Suppressor macrophage treated with lipopolysaccharide for 1 hour (primary cell): ENCODE measurements at regions not wholly inside any gene's neighbourhood (a gene's known extent, or its start where the extent isn't known, plus 50 kb on each side); places are given as distances from the start of the nearest gene placed in this dataset.

Experiments used
- DNase-seq, 3 donors: peaks; one replicate each; pipeline ENCODE4 v3.0.0-alpha.2; 2020 to 2022

DNA sequence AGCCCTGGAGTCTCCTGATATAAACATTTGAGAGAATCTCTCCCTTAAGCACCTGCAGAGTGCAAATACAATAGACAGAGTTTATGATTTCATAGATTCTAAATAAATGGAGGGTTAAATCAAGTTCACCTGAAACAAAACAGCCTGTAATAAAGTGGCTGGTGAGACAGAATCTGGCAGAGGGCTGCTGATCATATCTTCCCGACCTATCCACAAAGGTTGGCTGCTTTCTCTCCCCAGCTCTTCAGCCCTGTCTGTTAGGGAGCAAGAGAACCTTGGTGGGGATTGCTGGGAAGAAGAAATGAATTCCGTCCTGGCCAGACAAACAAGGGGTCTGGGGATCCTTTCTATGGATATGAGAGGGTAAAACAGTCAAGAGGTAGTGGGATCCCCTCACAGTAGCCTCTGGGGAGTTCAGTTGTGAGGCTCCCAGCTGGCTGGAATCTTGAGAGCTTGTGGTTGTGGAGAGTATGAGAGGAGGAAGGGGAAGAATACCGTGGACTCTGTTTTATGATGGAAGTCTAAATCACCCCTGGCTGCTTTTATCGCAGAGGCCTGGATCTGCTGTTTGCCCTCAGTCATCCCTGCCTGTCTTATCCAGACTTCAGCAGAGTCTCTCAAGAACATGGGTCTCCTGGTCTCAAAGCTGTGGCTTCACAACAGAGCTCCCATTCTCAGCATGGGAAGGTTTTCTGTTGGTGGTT lies 451.3 kb downstream of the NTRK3 start:
- no peak for DNase-seq

DNA sequence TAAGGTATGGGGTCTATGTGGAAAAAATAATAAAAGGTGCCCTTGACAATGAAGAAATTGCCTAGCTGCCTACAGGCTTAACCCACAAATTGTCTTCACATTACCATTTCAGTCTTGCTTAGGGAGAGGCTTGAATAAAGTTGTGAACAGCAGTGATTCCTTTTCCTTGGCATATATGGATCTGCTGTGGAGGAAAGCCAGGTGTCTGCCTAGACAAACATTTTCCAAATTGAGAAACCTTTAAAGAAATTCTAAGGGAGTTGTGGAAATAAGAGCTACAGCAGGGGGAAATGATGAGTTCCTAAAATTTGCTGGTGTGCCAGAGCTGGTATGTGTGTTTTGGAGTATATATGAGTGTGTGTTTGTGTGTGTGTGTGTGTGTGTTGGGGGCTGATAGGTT lies 452.1 kb downstream of the NTRK3 start:
- no peak for DNase-seq

DNA sequence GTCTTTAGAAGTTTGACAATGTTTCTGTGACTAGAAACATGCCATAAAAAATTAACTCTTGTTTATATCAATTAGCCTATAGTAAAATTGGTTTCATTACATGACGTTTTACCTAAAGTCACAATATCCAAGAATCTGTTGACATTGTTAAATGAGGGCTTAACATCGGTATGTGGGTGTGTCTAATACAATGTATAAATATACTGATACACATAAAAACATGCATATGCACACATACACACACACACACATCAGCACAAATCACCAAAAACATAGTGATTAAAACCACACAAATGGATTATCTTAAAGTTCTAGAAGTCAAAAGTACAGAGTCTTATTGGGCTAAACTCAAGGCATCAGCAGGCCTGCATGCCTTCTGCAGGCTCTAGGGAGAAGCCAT lies 456.7 kb downstream of the NTRK3 start:
- DNase-seq = no peak

DNA sequence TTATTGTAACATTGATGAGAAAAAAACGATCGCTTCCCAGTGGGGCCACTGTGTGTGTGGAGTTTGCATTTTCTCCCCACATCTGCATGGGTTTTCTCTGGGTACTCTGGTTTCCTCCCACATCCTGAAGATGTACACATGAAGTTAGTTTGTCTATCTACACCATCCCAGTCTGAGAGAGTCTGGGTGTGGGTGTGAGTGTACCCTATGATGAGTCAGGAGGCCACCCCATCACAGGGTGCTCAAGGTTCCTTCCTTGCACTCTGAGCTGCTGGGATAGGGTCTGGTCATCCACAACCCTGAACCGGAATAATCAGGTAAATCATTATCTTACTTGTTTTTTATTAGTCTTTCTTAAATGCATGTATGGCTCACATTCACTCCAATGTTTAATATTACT lies 457.1 kb downstream of the NTRK3 start:
- no peak for DNase-seq

DNA sequence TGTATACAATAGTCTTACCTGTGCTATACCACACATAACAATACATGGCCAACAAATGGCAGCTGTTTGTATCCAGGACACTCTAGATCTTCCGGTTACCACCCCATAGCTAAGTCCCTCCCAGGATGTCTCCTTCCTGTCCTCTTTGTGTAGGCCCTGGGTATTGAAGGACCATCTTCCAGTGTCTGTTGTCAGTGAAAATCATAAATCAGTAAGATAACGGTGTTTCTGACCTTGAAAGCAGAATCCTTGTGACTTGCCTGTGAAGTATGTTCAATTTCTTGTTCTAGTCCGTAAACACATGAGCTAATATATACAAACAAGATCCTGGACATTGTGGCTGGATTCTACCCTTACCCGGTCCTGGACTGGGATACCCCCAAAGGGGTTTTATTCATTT lies 462.8 kb downstream of the NTRK3 start:
- no peak for DNase-seq

DNA sequence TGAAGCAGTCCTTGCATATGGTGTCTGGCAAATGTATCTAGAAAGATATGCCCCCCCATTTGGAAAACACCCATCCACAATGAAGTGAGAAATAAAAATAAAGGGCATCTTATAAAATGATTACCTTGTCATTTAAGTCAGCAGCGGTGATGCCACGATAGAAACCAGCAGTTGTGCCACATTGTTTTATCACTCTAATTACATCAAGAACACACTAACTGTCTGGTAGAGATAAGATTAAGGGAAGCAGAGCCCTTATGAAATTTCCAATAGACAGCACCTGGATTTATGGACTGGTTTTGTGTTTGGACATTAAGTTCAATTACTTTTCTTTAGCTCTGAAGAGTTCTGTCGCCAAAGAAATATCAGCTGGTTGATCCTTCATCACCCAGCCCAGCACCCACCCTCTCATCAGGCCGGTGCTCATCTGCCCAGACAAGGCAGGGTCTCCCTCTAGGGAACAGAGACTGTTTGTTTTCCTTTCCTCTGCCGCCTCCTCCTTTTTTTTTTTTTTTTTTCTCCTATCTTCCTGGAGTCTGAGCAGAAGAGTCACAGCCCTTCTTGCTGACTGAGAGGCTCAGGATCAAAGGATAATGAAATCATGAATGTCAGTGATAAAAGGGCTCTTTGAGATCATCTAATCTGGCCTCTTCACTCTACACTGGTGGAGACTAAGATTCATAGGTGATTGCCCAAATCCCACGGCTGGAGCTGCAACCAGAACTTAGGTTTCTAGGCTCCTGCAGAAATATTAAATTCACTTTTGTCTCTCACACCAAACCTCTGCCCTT lies 464.1 kb downstream of the NTRK3 start:
- no peak for DNase-seq

DNA sequence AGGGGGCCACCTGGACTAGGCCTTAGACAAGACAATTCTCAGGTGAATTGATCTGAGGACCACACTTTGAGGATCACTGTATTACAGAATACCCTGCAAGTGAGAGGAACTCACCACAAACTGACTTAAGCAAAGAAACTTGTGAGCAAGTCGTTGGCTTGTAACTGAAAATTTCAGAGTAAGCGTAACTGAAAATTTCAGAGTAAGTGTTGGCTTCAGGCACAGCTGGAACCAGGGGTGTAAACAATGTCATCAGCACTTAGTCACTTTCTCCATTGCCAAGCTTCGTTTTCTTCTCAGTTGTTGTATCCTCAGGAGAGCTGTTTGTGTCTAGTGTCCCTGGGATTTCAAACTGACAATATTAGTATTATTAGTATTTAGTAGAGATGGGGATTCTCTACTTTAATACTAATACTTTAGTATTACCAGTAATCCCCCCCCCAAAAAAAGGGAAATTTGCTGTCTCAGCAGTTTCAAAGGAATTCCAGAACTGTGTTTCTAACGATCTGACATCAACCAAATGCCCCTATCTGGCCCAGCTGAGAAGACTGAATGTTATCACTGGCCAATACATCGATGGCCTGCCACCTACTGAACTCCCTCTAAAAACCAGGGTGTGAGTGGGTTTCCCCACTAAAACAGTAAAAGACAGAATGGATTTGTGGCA lies 474.4 kb downstream of the NTRK3 start:
- no peak for DNase-seq

DNA sequence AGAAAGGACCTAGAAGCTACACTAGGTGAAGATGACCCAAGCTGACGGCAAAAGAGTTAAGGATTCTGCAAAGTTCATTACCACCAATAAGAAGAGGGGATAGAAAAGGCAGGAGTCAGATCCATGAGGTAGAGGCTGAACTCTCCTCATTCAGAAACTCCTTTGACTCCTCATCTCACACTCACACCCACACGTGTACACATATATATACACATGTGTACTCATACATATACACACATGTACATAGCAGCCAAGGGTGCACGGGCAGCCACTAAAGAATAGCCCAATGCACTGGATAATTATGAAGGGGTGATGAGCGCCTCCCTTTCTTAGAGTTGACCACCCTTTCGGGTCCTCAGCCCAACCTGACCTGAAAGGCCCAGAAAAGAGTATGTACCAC lies 476.8 kb downstream of the NTRK3 start:
- DNase-seq = no peak

DNA sequence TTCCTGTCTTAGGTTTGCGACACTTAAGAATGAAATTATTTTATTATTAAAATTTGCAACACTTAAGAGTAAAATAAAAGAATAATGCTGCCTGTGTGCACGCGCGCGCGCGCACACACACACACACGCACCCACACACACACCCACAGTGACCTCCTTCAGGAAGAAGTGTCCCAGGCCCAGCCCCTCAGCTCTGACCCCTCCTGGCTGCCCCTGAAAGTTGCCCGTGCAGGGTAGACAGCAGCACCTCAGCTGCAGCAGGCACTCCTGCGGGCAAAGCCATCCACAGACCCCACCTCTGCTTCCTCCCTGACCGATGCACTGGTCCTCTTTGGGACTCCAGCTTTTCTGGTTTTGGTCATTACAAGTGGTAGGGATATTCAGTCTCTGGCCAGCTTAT lies 478.2 kb downstream of the NTRK3 start:
- no peak for DNase-seq

DNA sequence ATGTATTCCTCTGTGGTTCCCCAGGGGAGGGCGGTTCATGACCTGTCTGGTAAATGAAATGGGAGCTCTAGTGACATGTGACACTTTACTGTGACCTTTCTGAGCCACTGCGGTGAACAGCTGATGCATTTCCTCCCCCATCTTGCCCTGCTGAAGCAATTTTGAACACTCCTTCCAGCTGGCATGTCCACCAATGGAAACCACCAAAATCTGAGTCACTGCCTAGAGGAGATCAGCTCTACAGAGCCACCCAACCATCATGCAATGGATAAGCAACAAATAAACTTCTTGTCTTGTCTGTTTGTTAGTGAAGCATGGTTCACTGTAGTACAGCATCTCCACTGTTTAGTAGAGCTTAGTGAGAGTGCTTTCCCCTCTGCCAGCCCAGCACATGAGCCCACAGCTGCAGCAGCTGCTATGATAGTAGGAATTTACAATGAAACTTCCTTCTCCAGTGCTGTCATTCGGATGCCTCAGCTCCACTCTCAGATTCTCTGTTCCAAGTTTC lies 479.4 kb downstream of the NTRK3 start:
- peak; percentile 67 to 85 (median 80) for DNase-seq

DNA sequence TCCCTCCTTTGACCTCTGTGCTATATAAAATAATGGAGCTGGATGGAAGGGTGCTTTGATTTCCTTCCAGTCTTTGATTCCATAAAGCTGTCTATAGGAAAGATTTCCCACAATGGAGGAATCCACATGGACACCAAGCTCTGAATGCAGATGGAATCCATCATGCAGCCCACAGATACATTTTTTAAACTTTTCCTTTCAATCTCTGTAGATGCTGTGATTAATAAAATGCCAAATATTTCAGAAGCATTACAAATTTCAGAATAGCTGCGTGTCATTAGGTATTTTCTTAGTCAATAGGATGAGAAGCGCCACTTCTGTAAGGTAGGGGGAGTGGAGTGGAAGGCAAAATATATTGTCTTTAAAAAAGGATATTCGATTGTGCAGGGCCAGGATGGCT lies 489.0 kb downstream of the NTRK3 start:
- DNase-seq = no peak

DNA sequence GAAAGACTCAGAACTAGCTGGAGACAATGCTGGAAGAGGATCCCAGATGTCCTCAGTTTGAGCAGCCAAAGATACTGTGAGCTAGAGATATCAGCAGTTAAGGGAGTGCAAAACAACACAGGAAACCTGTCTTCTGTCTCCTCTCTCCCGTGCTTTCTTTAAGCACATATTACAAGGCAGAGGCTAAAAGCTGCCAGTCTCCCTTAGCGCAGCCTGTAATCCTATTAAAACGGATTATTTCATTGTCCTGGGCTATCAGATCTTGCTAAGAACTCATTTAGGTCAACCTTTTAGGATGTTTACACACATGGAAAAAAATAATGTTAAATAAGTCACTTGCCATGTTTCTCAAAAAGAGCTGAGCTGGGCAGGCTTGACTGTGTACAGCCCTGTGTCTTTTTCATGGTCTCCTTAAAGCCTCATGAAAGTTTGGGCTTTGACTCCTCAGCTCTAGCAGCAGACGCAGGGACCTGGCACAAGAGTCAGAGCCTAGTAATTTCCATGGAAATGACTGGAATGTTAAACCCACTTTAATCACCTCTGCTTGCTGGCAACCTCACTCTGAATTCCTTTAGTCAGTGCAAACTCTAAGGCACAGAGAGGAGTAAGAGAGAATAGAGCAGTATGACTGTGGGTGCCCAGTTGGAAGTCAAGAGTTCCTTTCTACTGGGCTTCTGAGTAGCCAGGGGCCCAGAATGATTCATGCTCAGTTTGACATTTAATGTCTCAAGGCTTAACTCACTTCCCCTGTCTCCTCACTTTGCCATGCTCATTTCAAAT lies 491.9 kb downstream of the NTRK3 start:
- DNase-seq = peak; percentile 37 to 72 (median 72)

DNA sequence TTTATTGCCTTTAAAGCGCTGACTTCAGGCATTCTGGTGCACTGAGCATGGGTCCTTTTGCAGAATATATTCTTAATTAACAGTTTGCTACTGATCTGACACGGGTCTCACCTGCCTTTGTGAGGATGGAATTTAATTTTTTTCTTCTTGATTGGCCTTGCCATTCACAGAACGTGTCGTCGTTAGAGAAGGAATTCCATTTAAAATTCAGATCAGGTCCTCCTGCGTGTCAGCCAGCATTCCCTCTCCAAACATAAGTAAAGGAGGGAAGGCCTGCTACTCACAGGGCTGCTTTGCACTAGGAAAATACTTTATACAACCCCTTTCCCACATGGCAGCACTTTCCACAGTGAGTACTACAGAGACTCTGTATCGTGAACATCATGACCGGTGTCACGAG lies 492.7 kb downstream of the NTRK3 start:
- no peak for DNase-seq

DNA sequence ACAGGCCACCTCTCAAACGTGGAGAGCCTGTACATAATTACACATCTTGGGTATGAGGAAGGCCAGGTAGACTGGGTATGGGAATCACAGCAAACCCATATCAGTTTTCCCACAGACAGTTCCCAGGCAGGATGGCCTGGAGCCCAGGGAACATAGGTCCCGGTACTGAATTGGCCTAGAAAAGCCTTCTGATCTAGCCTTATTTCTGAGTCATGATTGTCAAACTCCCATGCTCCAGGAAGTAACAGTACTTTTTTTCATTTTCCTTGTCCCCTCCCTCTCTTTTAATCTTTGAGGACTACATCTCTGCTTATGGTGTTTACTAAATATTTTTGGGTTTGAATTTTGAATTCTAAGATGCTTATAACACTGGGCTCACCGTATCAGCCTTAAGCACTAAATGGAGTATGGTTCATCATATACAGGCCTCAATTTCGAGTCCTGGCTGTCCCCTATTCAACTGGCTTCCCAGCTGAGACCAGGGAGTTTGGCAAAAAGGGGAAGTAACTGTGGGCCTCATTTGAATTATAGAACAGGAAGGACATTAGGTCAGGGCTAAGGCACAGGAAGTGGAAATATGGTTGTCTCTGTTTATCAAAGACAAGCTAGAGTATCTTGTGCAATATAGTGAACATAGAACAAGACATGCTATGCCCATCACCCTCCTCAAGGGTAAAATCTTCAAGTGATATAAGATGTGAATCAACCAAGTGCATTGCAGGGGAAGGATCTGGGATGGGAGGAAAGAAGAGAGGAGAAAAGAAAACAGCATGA lies 494.6 kb downstream of the NTRK3 start:
- peak; percentile 70 to 86 (median 81) for DNase-seq

DNA sequence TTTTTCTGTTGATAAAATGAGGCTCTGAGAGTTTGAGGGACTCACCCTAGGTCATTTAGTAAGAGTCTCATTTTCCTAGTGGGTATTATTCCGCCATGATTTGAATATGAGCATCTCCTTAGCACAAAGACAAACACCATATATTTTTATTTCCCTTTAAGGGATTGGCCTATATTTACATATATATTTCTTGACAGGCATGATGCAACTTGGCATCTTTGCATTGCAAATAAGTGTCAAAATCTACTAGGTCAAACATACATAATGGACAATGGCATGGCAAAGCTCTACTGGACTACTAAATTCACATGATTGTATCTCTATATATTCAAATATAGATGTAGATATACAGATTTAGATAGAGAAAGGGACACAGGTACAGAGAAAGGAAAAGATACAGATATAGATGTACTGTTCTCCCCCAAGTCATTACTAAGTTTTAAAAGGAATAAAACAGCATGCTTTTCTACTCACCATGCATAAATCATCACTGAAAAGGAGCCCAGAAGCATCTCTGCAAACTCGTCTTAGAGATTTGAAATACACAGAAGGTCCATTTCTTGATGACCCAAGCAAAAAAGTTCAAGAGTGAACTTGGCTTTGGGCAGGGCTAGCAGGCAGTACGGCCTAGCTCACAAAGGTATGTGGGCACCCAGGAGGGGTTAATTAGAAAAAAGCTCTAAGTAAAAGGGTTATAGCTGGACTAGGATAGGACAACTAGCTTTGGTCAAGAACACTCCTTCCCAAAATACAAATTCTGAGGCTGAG lies 495.8 kb downstream of the NTRK3 start:
- DNase-seq = no peak

DNA sequence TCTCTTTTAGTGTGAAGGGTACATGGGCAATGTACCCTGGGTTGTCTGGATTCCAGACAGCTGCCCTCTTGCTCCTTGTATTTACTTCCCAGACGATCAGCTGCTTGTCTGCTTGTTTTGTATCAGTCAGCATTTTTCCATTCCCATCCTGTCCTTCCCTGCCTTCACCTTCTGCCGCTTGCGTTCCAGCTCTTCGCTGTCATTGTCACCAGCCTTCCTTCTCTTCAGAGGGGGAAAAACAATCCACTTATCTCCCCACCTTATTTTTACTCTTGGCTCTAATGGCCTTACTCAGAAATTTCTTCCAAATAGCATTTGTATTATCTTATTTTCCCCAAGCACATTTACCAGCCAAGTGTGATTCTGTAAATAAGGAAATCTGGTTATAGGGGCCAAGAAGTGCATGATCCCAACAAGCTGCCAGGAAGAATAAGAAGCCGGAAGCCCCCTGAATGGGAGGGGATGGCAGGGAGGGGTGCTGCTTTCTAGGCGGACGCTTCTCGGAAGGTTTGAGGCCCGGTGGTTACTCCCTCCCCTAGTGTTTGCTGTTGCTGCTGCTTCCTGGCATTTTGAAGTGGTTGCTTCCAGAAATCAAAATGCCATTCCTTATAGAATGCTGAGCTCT lies 497.6 kb downstream of the NTRK3 start:
- DNase-seq = no peak

DNA sequence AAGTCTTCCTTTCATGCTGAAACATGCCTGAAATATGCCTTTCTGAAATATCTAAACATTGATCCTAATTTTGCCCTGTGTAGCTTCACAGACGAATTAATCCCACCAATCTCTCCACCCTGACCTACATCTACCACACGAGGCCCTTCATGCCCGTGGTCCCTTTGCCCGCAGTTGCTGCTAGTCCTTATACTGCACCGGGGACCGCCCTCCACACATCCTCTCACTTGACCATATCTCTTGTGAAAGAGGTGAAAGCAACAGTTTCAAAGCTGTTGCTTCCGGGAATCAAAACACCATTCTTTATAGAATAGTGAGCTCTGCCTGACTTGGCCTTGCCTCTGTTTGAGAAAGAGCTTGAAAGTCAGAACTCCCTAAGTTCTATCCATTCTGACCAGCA lies 499.5 kb downstream of the NTRK3 start:
- no peak for DNase-seq

DNA sequence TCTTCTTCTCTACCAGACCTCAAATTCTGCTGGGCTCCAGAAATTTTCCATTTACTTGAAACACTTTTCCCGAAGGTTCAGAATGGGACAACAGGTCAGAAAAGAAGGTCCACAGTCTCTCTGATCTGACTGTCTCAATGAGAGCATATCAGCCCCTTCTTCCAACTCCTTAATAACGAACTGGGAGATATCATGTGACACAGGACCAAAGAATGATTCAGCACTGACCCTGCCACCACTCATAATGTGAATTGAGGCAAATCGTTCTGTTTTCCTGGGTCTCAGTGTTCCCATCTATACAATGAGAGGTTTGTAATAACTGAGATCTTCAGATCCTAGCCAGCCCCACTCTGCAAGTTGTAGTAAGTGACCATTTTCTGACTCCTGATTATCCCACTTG lies 500.5 kb downstream of the NTRK3 start:
- no peak for DNase-seq

DNA sequence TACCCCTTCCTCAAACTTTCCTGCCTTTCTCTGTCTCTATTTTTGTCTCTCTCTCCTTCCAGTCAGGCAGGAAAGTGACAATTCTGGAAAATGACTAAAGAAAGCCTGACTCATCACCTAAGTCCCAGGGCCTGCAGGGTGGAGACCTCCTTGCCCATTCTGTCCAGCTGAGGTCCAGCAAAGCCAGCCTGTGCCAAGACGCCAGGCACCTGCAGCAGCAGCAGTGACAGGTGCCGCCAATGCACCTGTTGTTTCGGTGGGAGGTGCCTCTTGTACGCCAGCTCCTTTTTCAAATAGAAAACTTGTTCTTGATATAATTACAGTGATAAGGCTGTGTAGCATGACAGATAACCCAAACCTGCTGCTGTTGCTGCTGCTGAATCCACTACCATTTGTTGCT lies 501.3 kb downstream of the NTRK3 start:
- DNase-seq = peak in 2 of 3 donors; percentile 23 to 42

DNA sequence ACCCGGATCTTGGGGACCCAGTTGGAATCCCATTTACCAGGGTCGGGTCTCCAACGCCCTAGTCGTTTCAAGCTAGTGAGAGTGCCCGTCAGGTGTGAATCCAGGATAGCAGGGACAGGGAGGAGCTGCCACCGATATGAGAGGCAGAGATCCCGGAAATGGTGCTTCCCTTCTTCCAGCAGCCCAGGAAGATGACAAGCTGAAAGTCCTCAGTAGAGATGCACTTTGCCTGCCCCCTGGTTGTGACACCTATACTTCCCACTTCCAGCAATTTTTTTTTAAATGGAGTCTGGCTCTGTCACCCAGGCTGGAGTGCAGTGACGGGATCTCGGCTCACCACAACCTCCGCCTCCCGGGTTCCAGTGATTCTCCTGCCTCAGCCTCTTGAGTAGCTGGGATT lies 503.0 kb downstream of the NTRK3 start:
- no peak for DNase-seq
